Neural cell (in vitro differentiated cells): ENCODE measurements at regions not wholly inside any gene's neighbourhood (a gene's known extent, or its start where the extent isn't known, plus 50 kb on each side); places are given as distances from the start of the nearest gene placed in this dataset.

Source experiments
- CTCF ChIP-seq: fragments of 450-650 bp; IDR thresholded peaks from 2 replicates; pipeline ENCODE4 v1.5.1; 2014; ENCODE audit warnings: antibody characterized with exemption, mild to moderate bottlenecking, moderate library complexity; ENCODE audit not compliant: poor library complexity, severe bottlenecking
- EP300 ChIP-seq: fragments of 450-650 bp; conservative IDR thresholded peaks from 2 replicates; pipeline ENCODE4 v1.6.1; 2014; ENCODE audit warnings: antibody characterized with exemption, mild to moderate bottlenecking, moderate library complexity; ENCODE audit not compliant: poor library complexity, severe bottlenecking

GRCh38 chr5:29984156-29984540 is 1209.3 kb upstream of the CDH6 start:
- TF ChIP-seq EP300 (no peak), CTCF (no peak)
